T-helper 2 cell treated with Interferon-gamma antibody and Interleukin-4, amounts not matched to agents 5 μg/mL and 100 μg/mL, for 36 hours (primary cell): ENCODE measurements at regions not wholly inside any gene's neighbourhood (a gene's known extent, or its start where the extent isn't known, plus 50 kb on each side); places are given as distances from the start of the nearest gene placed in this dataset.
"Not testable (repeated sequence)": the region's sequence is repeated elsewhere in the genome, so short reads cannot be mapped to it uniquely, and the experiment has no call there.

Source experiments
- DNase-seq: peaks from one replicate; pipeline ENCODE4 v3.0.0; 2021; ENCODE audit warnings: low spot score
- H3K27ac Mint-ChIP-seq: one replicate; pipeline ENCODE4 v1.8.0; 2021; ENCODE audit warnings: mild to moderate bottlenecking, mixed read lengths
- H3K27me3 Mint-ChIP-seq: one replicate; pipeline ENCODE4 v1.8.0; 2021; ENCODE audit warnings: low read depth, mixed read lengths
- H3K36me3 Mint-ChIP-seq: one replicate; pipeline ENCODE4 v1.8.0; 2021; ENCODE audit warnings: low read depth, mixed read lengths
- H3K4me1 Mint-ChIP-seq: one replicate; pipeline ENCODE4 v1.8.0; 2021; ENCODE audit warnings: low read depth, mixed read lengths
- H3K4me3 Mint-ChIP-seq: one replicate; pipeline ENCODE4 v1.8.0; 2022; ENCODE audit warnings: mild to moderate bottlenecking, moderate library complexity, mixed read lengths
- H3K9me3 Mint-ChIP-seq: one replicate; pipeline ENCODE4 v1.8.0; 2021; ENCODE audit warnings: mixed read lengths

- no peaks in the 10 kb centered on the region for H3K9me3 Mint-ChIP-seq
- H3K4me1 Mint-ChIP-seq: no peaks in the 10 kb centered on the region
- peaks cover 51% of the 10 kb centered on the region for H3K27me3 Mint-ChIP-seq
- DNase-seq: no peak
- no peak overlapping the region for H3K4me3 Mint-ChIP-seq
- no peak overlapping the region for H3K27ac Mint-ChIP-seq
- H3K36me3 Mint-ChIP-seq: no peaks in the 10 kb centered on the region
Observed at GRCh38 chr9:95803197-95803596, 72.3 kb upstream of the ERCC6L2 start.

GRCh38 chr9:95801797-95802196 is 73.7 kb upstream of the ERCC6L2 start:
- no peak for DNase-seq
- Mint-ChIP-seq H3K27me3 (peaks cover 42% of the 10 kb centered on the region), H3K36me3 (no peaks in the 10 kb centered on the region), H3K27ac (no peak overlapping the region), H3K9me3 (no peaks in the 10 kb centered on the region), H3K4me3 (no peak overlapping the region), H3K4me1 (no peaks in the 10 kb centered on the region)

GRCh38 chr9:95796029-95796428 is 79.5 kb upstream of the ERCC6L2 start:
- no peak for DNase-seq
- no peak overlapping the region for H3K4me3 Mint-ChIP-seq
- no peaks in the 10 kb centered on the region for H3K4me1 Mint-ChIP-seq
- H3K36me3 Mint-ChIP-seq: no peaks in the 10 kb centered on the region
- no peaks in the 10 kb centered on the region for H3K9me3 Mint-ChIP-seq
- H3K27me3 Mint-ChIP-seq: peaks cover 53% of the 10 kb centered on the region
- H3K27ac Mint-ChIP-seq: no peak overlapping the region

- no peaks in the 10 kb centered on the region for H3K9me3 Mint-ChIP-seq
- H3K36me3 Mint-ChIP-seq: no peaks in the 10 kb centered on the region
- H3K27me3 Mint-ChIP-seq: peaks cover 42% of the 10 kb centered on the region
- H3K4me1 Mint-ChIP-seq: no peaks in the 10 kb centered on the region
- H3K27ac Mint-ChIP-seq: no peak overlapping the region
- no peak overlapping the region for H3K4me3 Mint-ChIP-seq
- no peak for DNase-seq
Observed at GRCh38 chr9:95793924-95794828, 81.3 kb upstream of the ERCC6L2 start.

- no peak for DNase-seq
- no peak overlapping the region for H3K27ac Mint-ChIP-seq
- no peaks in the 10 kb centered on the region for H3K9me3 Mint-ChIP-seq
Observed at GRCh38 chr9:95791695-95792094, 83.8 kb upstream of the ERCC6L2 start.

GRCh38 chr9:95791286-95791685 is 84.2 kb upstream of the ERCC6L2 start:
- Mint-ChIP-seq H3K9me3 (no peaks in the 10 kb centered on the region), H3K4me1 (no peaks in the 10 kb centered on the region), H3K4me3 (no peak overlapping the region), H3K36me3 (no peaks in the 10 kb centered on the region), H3K27ac (no peak overlapping the region), H3K27me3 (peaks cover 35% of the 10 kb centered on the region)
- no peak for DNase-seq

More at GRCh38 chr9:95791695-95792094, 83.8 kb upstream of the ERCC6L2 start:
- H3K4me3 Mint-ChIP-seq: no peak overlapping the region
- H3K4me1 Mint-ChIP-seq: no peaks in the 10 kb centered on the region
- no peaks in the 10 kb centered on the region for H3K36me3 Mint-ChIP-seq
- peaks cover 35% of the 10 kb centered on the region for H3K27me3 Mint-ChIP-seq

- no peaks in the 10 kb centered on the region for H3K9me3 Mint-ChIP-seq
- H3K27me3 Mint-ChIP-seq: peaks cover 21% of the 10 kb centered on the region
- H3K4me1 Mint-ChIP-seq: no peaks in the 10 kb centered on the region
- no peak overlapping the region for H3K4me3 Mint-ChIP-seq
- H3K36me3 Mint-ChIP-seq: no peaks in the 10 kb centered on the region
- H3K27ac Mint-ChIP-seq: no peak overlapping the region
- DNase-seq: no peak
Observed at GRCh38 chr9:95788521-95788991, 86.9 kb upstream of the ERCC6L2 start.

GRCh38 chr9:95788021-95788420 is 87.5 kb upstream of the ERCC6L2 start:
- no peaks in the 10 kb centered on the region for H3K4me1 Mint-ChIP-seq
- no peak overlapping the region for H3K4me3 Mint-ChIP-seq
- H3K9me3 Mint-ChIP-seq: no peaks in the 10 kb centered on the region
- DNase-seq: no peak
- no peaks in the 10 kb centered on the region for H3K36me3 Mint-ChIP-seq
- H3K27me3 Mint-ChIP-seq: peaks cover 16% of the 10 kb centered on the region
- H3K27ac Mint-ChIP-seq: no peak overlapping the region

GRCh38 chr9:95785209-95785608 is 90.3 kb upstream of the ERCC6L2 start:
- no peak overlapping the region for H3K27ac Mint-ChIP-seq

GRCh38 chr9:95784318-95784717 is 91.2 kb upstream of the ERCC6L2 start:
- no peak for DNase-seq
- Mint-ChIP-seq H3K27ac (no peak overlapping the region), H3K4me3 (no peak overlapping the region), H3K36me3 (no peaks in the 10 kb centered on the region), H3K27me3 (peaks cover 10% of the 10 kb centered on the region), H3K9me3 (no peaks in the 10 kb centered on the region), H3K4me1 (no peaks in the 10 kb centered on the region)

More at GRCh38 chr9:95785209-95785608, 90.3 kb upstream of the ERCC6L2 start:
- Mint-ChIP-seq H3K27me3 (peaks cover 12% of the 10 kb centered on the region), H3K4me3 (no peak overlapping the region), H3K9me3 (no peaks in the 10 kb centered on the region), H3K4me1 (no peaks in the 10 kb centered on the region), H3K36me3 (no peaks in the 10 kb centered on the region)
- no peak for DNase-seq

- no peaks in the 10 kb centered on the region for H3K9me3 Mint-ChIP-seq
Observed at GRCh38 chr9:95783426-95783975, 92.0 kb upstream of the ERCC6L2 start.

GRCh38 chr9:95780751-95781150 is 94.7 kb upstream of the ERCC6L2 start:
- H3K4me1 Mint-ChIP-seq: no peaks in the 10 kb centered on the region
- peaks cover 13% of the 10 kb centered on the region for H3K27me3 Mint-ChIP-seq
- H3K9me3 Mint-ChIP-seq: no peaks in the 10 kb centered on the region
- no peak for DNase-seq
- H3K27ac Mint-ChIP-seq: no peak overlapping the region
- H3K4me3 Mint-ChIP-seq: no peak overlapping the region
- H3K36me3 Mint-ChIP-seq: no peaks in the 10 kb centered on the region

More at GRCh38 chr9:95783426-95783975, 92.0 kb upstream of the ERCC6L2 start:
- peaks cover 9% of the 10 kb centered on the region for H3K27me3 Mint-ChIP-seq
- no peaks in the 10 kb centered on the region for H3K36me3 Mint-ChIP-seq
- H3K27ac Mint-ChIP-seq: no peak overlapping the region
- DNase-seq: no peak
- no peaks in the 10 kb centered on the region for H3K4me1 Mint-ChIP-seq
- H3K4me3 Mint-ChIP-seq: no peak overlapping the region

- no peak for DNase-seq
- Mint-ChIP-seq H3K36me3 (no peaks in the 10 kb centered on the region), H3K9me3 (no peaks in the 10 kb centered on the region), H3K4me3 (no peak overlapping the region), H3K27ac (no peak overlapping the region), H3K27me3 (peaks cover 18% of the 10 kb centered on the region), H3K4me1 (no peaks in the 10 kb centered on the region)
Observed at GRCh38 chr9:95780121-95780520, 95.4 kb upstream of the ERCC6L2 start.

GRCh38 chr9:95779597-95779996 is 95.9 kb upstream of the ERCC6L2 start:
- not testable (repeated sequence) for H3K36me3 Mint-ChIP-seq, H3K9me3 Mint-ChIP-seq, H3K4me1 Mint-ChIP-seq, H3K27ac Mint-ChIP-seq, H3K4me3 Mint-ChIP-seq, DNase-seq
- peaks cover 21% of the 10 kb centered on the region for H3K27me3 Mint-ChIP-seq
